GM18498 (cell line): ENCODE measurements at regions not wholly inside any gene's neighbourhood (a gene's known extent, or its start where the extent isn't known, plus 50 kb on each side); places are given as distances from the start of the nearest gene placed in this dataset.

Experiments used
- ATAC-seq: cut with Tn5 transposase; IDR thresholded peaks from one replicate; pipeline ENCODE4 v1.9.1; 2021; ENCODE audit warnings: mild to moderate bottlenecking, moderate library complexity; ENCODE audit not compliant: unreplicated experiment

- peak; percentile 32 for ATAC-seq
Measured at GRCh38 chr2:36060133-36060532, 295.4 kb upstream of the CRIM1 start.

- ATAC-seq: peak; percentile 100
Measured at GRCh38 chr2:36059691-36060090, 295.9 kb upstream of the CRIM1 start.

- no peak for ATAC-seq
Measured at GRCh38 chr2:36058953-36059352, 296.6 kb upstream of the CRIM1 start.

GRCh38 chr2:36058076-36058475 lies 297.5 kb upstream of the CRIM1 start:
- no peak for ATAC-seq

- no peak for ATAC-seq
Measured at GRCh38 chr2:36052819-36053218, 302.8 kb upstream of the CRIM1 start.

- ATAC-seq: no peak
Measured at GRCh38 chr2:36044411-36044810, 311.2 kb upstream of the CRIM1 start.

GRCh38 chr2:36035137-36035536 lies 320.4 kb upstream of the CRIM1 start:
- ATAC-seq: no peak

- no peak for ATAC-seq
Measured at GRCh38 chr2:36032046-36032445, 323.5 kb upstream of the CRIM1 start.

- ATAC-seq: no peak
Measured at GRCh38 chr2:36031471-36031870, 324.1 kb upstream of the CRIM1 start.

GRCh38 chr2:36027616-36028015 lies 328.0 kb upstream of the CRIM1 start:
- ATAC-seq: no peak

GRCh38 chr2:36013064-36013463 lies 342.5 kb upstream of the CRIM1 start:
- no peak for ATAC-seq

GRCh38 chr2:36006444-36006843 lies 349.1 kb upstream of the CRIM1 start:
- no peak for ATAC-seq

- no peak for ATAC-seq
Measured at GRCh38 chr2:36002941-36003340, 352.6 kb upstream of the CRIM1 start.

- ATAC-seq: no peak
Measured at GRCh38 chr2:35997488-35997887, 358.1 kb upstream of the CRIM1 start.

GRCh38 chr2:35989503-35989902 lies 366.1 kb upstream of the CRIM1 start:
- no peak for ATAC-seq

- no peak for ATAC-seq
Measured at GRCh38 chr2:35989040-35989439, 366.5 kb upstream of the CRIM1 start.

- no peak for ATAC-seq
Measured at GRCh38 chr2:35986871-35987270, 368.7 kb upstream of the CRIM1 start.

GRCh38 chr2:35978218-35978617 lies 377.4 kb upstream of the CRIM1 start:
- ATAC-seq: peak; percentile 98

- no peak for ATAC-seq
Measured at GRCh38 chr2:35976611-35977010, 379.0 kb upstream of the CRIM1 start.

- ATAC-seq: no peak
Measured at GRCh38 chr2:35973737-35974132, 381.8 kb upstream of the CRIM1 start.

GRCh38 chr2:35973132-35973736 lies 382.3 kb upstream of the CRIM1 start:
- ATAC-seq: peak; percentile 88

- ATAC-seq: no peak
Measured at GRCh38 chr2:35963824-35964223, 391.8 kb upstream of the CRIM1 start.

GRCh38 chr2:35963357-35963756 lies 392.2 kb upstream of the CRIM1 start:
- ATAC-seq: no peak
